Fibroblast of lung (primary cell): ENCODE measurements at regions not wholly inside any gene's neighbourhood (a gene's known extent, or its start where the extent isn't known, plus 50 kb on each side); places are given as distances from the start of the nearest gene placed in this dataset.
A peak's percentile ranks its signal among the peaks of the same experiment; 100 is the strongest.
"Not testable (repeated sequence)": the region's sequence is repeated elsewhere in the genome, so short reads cannot be mapped to it uniquely, and the experiment has no call there.

Experiments
- DNase-seq, 2 donors: peaks; one replicate each; pipeline versions ENCODE4 v3.0.0 to v3.0.0-alpha.2; 2010; ENCODE audit warnings: low read depth in 2 of 2
- H2AFZ ChIP-seq: 2 replicates; pipeline ENCODE4 v1.5.1; 2012; ENCODE audit warnings: low read length, control low read depth, inconsistent platforms
- H3K27ac ChIP-seq: 2 replicates; pipeline ENCODE4 v1.5.1; 2011; ENCODE audit warnings: low read length, control low read depth; ENCODE audit not compliant: insufficient read depth
- H3K27me3 ChIP-seq: 2 replicates; pipeline ENCODE4 v1.5.1; 2011; ENCODE audit warnings: mild to moderate bottlenecking, low read length; ENCODE audit not compliant: control insufficient read depth, insufficient read depth
- H3K36me3 ChIP-seq: 2 replicates; pipeline ENCODE4 v1.5.1; 2011; ENCODE audit warnings: low read length; ENCODE audit not compliant: control insufficient read depth, insufficient read depth
- H3K4me1 ChIP-seq: 2 replicates; pipeline ENCODE4 v1.5.1; 2011; ENCODE audit warnings: low read length; ENCODE audit not compliant: control insufficient read depth, insufficient read depth; ENCODE audit errors: extremely low read depth
- H3K4me2 ChIP-seq: 2 replicates; pipeline ENCODE4 v1.5.1; 2011; ENCODE audit warnings: low read length, control low read depth; ENCODE audit not compliant: insufficient read depth; ENCODE audit errors: extremely low read depth
- H3K4me3 ChIP-seq, 4 experiments: fragments of 200-600 bp in 1 of 4; sonication (generic) in 1 of 4; replicated peaks in 1 of 4; 2 replicates each; pipeline ENCODE4 v1.5.1; 2011 to 2016; ENCODE audit warnings: low read length in 4 of 4, low read depth in 3 of 4, mild to moderate bottlenecking in 3 of 4, control low read depth in 2 of 4, inconsistent platforms in 1 of 4, mixed read lengths in 1 of 4; ENCODE audit not compliant: insufficient read depth in 1 of 4; ENCODE audit errors: control extremely low read depth in 1 of 4
- H3K79me2 ChIP-seq: 2 replicates; pipeline ENCODE4 v1.5.1; 2012; ENCODE audit warnings: mild to moderate bottlenecking, low read length, inconsistent platforms; ENCODE audit not compliant: control insufficient read depth, insufficient read depth
- H3K9ac ChIP-seq: 2 replicates; pipeline ENCODE4 v1.5.1; 2011; ENCODE audit warnings: mild to moderate bottlenecking, low read length, control low read depth; ENCODE audit not compliant: insufficient read depth
- H3K9me3 ChIP-seq: 2 replicates; pipeline ENCODE4 v1.5.1; 2012; ENCODE audit warnings: low read depth, low read length; ENCODE audit not compliant: control insufficient read depth, insufficient read depth
- H4K20me1 ChIP-seq: 2 replicates; pipeline ENCODE4 v1.5.1; 2011; ENCODE audit warnings: low read length; ENCODE audit not compliant: control insufficient read depth, insufficient read depth; ENCODE audit errors: extremely low read depth
- EZH2 ChIP-seq: IDR thresholded peaks from 2 replicates; pipeline ENCODE4 v1.5.1; 2012; ENCODE audit warnings: low read length, control low read depth, mild to moderate bottlenecking; ENCODE audit errors: missing control alignments
- TF ChIP-seq, protein P1 (sequence below), 2 donors: IDR thresholded peaks in 1 of 2; conservative IDR thresholded peaks in 1 of 2; 1 replicate in 1 of 2; 2 replicates in 1 of 2; pipeline ENCODE4 v1.5.1; 2011 to 2012; ENCODE audit warnings: low read length in 2 of 2, control low read depth in 1 of 2, inconsistent platforms in 1 of 2, low read depth in 1 of 2, mild to moderate bottlenecking in 1 of 2

DNA sequence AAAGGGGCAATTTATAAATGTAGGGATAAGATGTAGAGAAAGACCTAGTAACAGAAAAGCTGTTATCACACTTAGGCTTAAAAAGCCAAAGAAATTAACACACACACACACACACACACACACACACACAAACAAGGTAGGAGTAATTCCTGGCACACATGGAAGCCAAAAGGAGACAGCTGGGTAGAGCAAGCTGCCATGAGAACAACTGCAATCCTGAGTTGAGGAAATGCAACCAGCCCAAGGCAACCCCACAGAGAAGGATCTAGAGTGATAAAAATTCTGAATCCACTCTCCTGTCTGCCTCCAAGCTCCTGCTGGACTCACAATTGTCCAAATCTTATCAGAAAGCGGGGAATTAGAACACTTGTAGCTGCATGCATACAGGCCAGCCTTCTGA is 229.1 kb upstream of the DGKB start:
- H3K9ac ChIP-seq, result no peak overlapping the region
- TF ChIP-seq, protein P1, sequence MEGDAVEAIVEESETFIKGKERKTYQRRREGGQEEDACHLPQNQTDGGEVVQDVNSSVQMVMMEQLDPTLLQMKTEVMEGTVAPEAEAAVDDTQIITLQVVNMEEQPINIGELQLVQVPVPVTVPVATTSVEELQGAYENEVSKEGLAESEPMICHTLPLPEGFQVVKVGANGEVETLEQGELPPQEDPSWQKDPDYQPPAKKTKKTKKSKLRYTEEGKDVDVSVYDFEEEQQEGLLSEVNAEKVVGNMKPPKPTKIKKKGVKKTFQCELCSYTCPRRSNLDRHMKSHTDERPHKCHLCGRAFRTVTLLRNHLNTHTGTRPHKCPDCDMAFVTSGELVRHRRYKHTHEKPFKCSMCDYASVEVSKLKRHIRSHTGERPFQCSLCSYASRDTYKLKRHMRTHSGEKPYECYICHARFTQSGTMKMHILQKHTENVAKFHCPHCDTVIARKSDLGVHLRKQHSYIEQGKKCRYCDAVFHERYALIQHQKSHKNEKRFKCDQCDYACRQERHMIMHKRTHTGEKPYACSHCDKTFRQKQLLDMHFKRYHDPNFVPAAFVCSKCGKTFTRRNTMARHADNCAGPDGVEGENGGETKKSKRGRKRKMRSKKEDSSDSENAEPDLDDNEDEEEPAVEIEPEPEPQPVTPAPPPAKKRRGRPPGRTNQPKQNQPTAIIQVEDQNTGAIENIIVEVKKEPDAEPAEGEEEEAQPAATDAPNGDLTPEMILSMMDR (conservative IDR thresholded peaks at IDR 0.05 in 1 of 2, IDR thresholded peaks at IDR 0.05 in 1 of 2; ENCODE audit: low read depth in 1 of 2, low read length in 2 of 2), result no peak
- TF ChIP-seq EZH2, result no peak
- DNase-seq, result peak in 1 of 2 donors; percentile 14

DNA sequence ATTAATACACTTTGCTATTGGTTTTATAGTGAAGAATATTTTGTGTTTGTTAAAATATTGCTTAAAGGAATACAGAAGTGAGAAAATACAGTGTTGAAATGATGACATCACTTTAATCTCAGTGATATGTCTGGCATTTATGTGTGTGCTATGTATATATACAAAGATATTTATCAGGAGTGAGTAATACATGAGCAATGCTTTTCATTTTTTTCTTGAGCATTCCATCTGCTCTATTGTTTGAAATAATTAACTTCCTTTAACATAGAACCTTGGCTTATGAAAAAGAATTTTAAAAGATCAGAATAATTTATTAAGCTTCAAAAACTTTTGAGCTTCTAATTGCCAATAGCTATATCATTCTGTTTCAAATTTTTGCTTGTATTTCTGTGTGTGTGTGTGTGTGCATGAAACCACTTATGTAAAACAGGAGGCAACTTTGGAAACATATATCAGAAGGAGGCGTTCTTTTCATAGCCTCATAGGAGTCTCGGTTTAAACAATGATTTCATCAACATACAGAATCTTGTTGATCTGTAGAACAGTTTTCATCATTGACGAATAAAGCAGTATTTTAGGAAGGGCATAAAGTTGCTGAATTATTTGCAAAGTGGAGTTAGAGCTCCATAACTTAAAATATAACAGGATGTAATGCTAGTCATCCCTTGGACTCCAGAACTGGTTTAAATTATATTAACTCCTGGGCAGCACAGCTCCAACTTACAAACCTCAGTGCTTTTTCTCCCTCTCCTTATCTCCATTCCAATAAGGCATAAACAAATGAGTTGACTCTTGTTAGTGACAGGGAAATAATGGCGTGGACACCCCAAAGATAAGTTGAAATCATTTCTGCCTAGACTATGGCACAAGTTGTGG is 228.4 kb upstream of the DGKB start:
- H3K9ac ChIP-seq, result no peak overlapping the region
- H2AFZ ChIP-seq, result no peak overlapping the region
- no peaks in the 10 kb centered on the region for H3K27me3 ChIP-seq
- H4K20me1 ChIP-seq, result no peaks in the 10 kb centered on the region
- no peak overlapping the region for H3K4me3 ChIP-seq
- no peaks in the 10 kb centered on the region for H3K9me3 ChIP-seq
- H3K36me3 ChIP-seq, result no peaks in the 10 kb centered on the region
- TF ChIP-seq EZH2, result no peak
- TF ChIP-seq, protein P1 (conservative IDR thresholded peaks at IDR 0.05 in 1 of 2, IDR thresholded peaks at IDR 0.05 in 1 of 2; ENCODE audit: low read depth in 1 of 2, low read length in 2 of 2), result no peak
- H3K27ac ChIP-seq, result no peak overlapping the region
- no peaks in the 10 kb centered on the region for H3K4me1 ChIP-seq
- no peaks in the 10 kb centered on the region for H3K79me2 ChIP-seq
- peak; percentile 65 to 79 for DNase-seq
- no peak overlapping the region for H3K4me2 ChIP-seq

More for the DNA sequence above, 229.1 kb upstream of the DGKB start:
- no peaks in the 10 kb centered on the region for H3K4me1 ChIP-seq
- H3K27ac ChIP-seq, result no peak overlapping the region
- no peaks in the 10 kb centered on the region for H3K9me3 ChIP-seq
- no peaks in the 10 kb centered on the region for H3K36me3 ChIP-seq
- H3K4me2 ChIP-seq, result no peak overlapping the region
- no peaks in the 10 kb centered on the region for H4K20me1 ChIP-seq
- no peak overlapping the region for H3K4me3 ChIP-seq
- H3K79me2 ChIP-seq, result no peaks in the 10 kb centered on the region
- no peak overlapping the region for H2AFZ ChIP-seq
- H3K27me3 ChIP-seq, result no peaks in the 10 kb centered on the region

DNA sequence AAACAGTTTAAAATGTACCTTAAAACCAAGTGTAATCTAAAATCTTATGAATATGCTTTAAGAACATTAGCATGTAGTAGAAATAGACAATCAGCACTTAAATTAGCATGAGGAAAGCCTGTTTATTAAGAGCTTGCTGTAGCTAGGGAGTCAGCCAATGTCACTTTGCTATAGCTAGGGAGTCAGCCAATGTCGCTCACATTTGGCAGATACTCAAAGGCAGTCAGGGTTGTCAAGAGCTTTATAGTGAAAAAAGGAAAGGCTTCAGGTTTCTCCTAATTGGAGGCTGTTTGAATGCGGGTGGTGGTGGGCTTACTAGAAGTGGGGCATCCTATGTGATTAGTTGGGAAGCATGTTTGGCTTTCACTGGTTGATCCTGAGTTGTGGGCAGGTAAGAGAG is 226.2 kb upstream of the DGKB start:
- Histone ChIP-seq H2AFZ (no peak overlapping the region), H3K27me3 (no peaks in the 10 kb centered on the region), H3K36me3 (no peaks in the 10 kb centered on the region), H3K4me1 (no peaks in the 10 kb centered on the region), H3K4me3 (no peak overlapping the region), H4K20me1 (no peaks in the 10 kb centered on the region), H3K9ac (no peak overlapping the region), H3K79me2 (no peaks in the 10 kb centered on the region), H3K9me3 (no peaks in the 10 kb centered on the region), H3K4me2 (no peak overlapping the region), H3K27ac (no peak overlapping the region)
- TF ChIP-seq, protein P1 (conservative IDR thresholded peaks at IDR 0.05 in 1 of 2, IDR thresholded peaks at IDR 0.05 in 1 of 2; ENCODE audit: low read depth in 1 of 2, low read length in 2 of 2), result no peak
- TF ChIP-seq EZH2, result no peak
- DNase-seq, result no peak

DNA sequence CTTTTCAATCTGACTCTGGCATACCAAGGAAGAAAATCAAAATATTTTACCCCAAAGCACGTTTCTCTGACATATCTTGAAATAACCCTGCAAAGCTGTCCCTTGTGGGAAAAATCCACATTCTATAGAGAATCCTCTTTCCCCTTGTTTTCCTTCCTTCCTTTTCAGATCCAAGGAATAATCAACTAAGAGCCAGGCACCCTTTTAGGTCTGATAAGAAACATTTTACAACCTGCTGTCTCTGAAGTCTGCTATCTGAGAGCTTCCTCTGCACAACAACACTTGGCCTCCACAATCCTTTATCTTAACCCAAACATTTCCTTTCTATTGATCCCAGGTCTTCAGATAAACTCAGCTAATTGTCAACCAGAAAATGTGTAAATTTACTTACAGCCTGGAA is 224.1 kb upstream of the DGKB start:
- H3K27me3 ChIP-seq, H3K79me2 ChIP-seq, H3K4me2 ChIP-seq, H3K36me3 ChIP-seq, H3K4me3 ChIP-seq, H3K9me3 ChIP-seq, H3K9ac ChIP-seq, H2AFZ ChIP-seq, H3K27ac ChIP-seq, H4K20me1 ChIP-seq, DNase-seq, H3K4me1 ChIP-seq: not testable (repeated sequence)
